OCI-LY7 (cell line): ENCODE measurements at regions not wholly inside any gene's neighbourhood (a gene's known extent, or its start where the extent isn't known, plus 50 kb on each side); places are given as distances from the start of the nearest gene placed in this dataset.

Experiments used
- BruUV-seq: library from RNA; stranded (reverse); fragments of 400-500 nt; replicated peaks from 2 replicates; lab custom pipeline; 2021; lab: Mats Ljungman, UMichigan
- CTCF ChIA-PET: fragments of 300-600 bp; sonication (Branson Sonifier 250); formaldehyde crosslinking; loops from one replicate; lab custom pipeline; 2022; ENCODE audit warnings: antibody characterized with exemption; ENCODE audit not compliant: unreplicated experiment; lab: Charles Lee
- POLR2A ChIA-PET: fragments of 300-600 bp; sonication (Branson Sonifier 250); formaldehyde crosslinking; loops from one replicate; lab custom pipeline; 2022; ENCODE audit warnings: antibody characterized with exemption; lab: Charles Lee
- DNase-seq: peaks from one replicate; pipeline ENCODE4 v3.0.0-alpha.2; 2015; ENCODE audit warnings: low spot score
- H2AFZ ChIP-seq: fragments of 200-600 bp; sonication (generic), shearing (Covaris generic); 2 replicates; pipeline ENCODE4 v1.6.1; 2014; ENCODE audit warnings: mild to moderate bottlenecking, antibody characterized with exemption, low read length, moderate library complexity
- H3K27ac ChIP-seq: fragments of 200-600 bp; sonication (generic); 2 replicates; pipeline ENCODE4 v1.5.1; 2014; ENCODE audit warnings: mixed run types, low read depth, mild to moderate bottlenecking, moderate library complexity, low read length, inconsistent platforms; ENCODE audit not compliant: poor library complexity, severe bottlenecking
- H3K36me3 ChIP-seq: fragments of 200-600 bp; sonication (generic); 2 replicates; pipeline ENCODE4 v1.6.1; 2014; ENCODE audit warnings: mild to moderate bottlenecking, antibody characterized with exemption, low read length, moderate library complexity, mixed read lengths; ENCODE audit not compliant: insufficient read depth
- H3K4me1 ChIP-seq: fragments of 200-600 bp; sonication (generic); 2 replicates; pipeline ENCODE4 v1.5.1; 2014; ENCODE audit warnings: mild to moderate bottlenecking, low read length; ENCODE audit not compliant: insufficient read depth, poor library complexity, severe bottlenecking
- H3K4me2 ChIP-seq: fragments of 200-600 bp; sonication (generic); 2 replicates; pipeline ENCODE4 v1.6.1; 2014; ENCODE audit warnings: mild to moderate bottlenecking, low read length
- H3K4me3 ChIP-seq: fragments of 200-600 bp; sonication (generic); 2 replicates; pipeline ENCODE4 v1.5.1; 2014; ENCODE audit warnings: mild to moderate bottlenecking, low read depth, low read length; ENCODE audit not compliant: poor library complexity, severe bottlenecking
- H3K79me2 ChIP-seq: fragments of 200-600 bp; sonication (generic); 2 replicates; pipeline ENCODE4 v1.6.1; 2016; ENCODE audit warnings: low read depth, mild to moderate bottlenecking, low read length, moderate library complexity, mixed read lengths; ENCODE audit not compliant: insufficient read depth
- H3K9me2 ChIP-seq: fragments of 200-600 bp; sonication (generic); 2 replicates; pipeline ENCODE4 v1.6.1; 2016; ENCODE audit warnings: mild to moderate bottlenecking, low read length, mixed read lengths; ENCODE audit not compliant: insufficient read depth
- H3K9me3 ChIP-seq: fragments of 200-600 bp; sonication (generic); 2 replicates; pipeline ENCODE4 v1.6.1; 2014; ENCODE audit warnings: mild to moderate bottlenecking, mixed run types, low read length, mixed read lengths
- H4K20me1 ChIP-seq: fragments of 200-600 bp; sonication (generic); 2 replicates; pipeline ENCODE4 v1.6.1; 2014; ENCODE audit warnings: mild to moderate bottlenecking, antibody characterized with exemption, low read length, moderate library complexity, mixed read lengths; ENCODE audit not compliant: insufficient read depth
- EZH2phosphoT487 ChIP-seq: fragments of 200-600 bp; sonication (generic); IDR thresholded peaks from 2 replicates; pipeline ENCODE4 v1.6.1; 2018; ENCODE audit warnings: low read depth, borderline replicate concordance, mild to moderate bottlenecking, mixed run types, antibody characterized with exemption, low read length, moderate library complexity, mixed read lengths
- intact Hi-C: fragments of 100-400 bp; cut with micrococcal nuclease; formaldehyde crosslinking; loops from one replicate; pipeline ENCODE4 v1.10.0; 2022; ENCODE audit not compliant: unreplicated experiment
- TF ChIP-seq, protein P1 (sequence below): fragments of 200-600 bp; sonication (generic); conservative IDR thresholded peaks from 2 replicates; pipeline ENCODE4 v1.5.1; 2014; ENCODE audit warnings: mild to moderate bottlenecking, antibody characterized with exemption, low read length, moderate library complexity, mixed read lengths

DNA sequence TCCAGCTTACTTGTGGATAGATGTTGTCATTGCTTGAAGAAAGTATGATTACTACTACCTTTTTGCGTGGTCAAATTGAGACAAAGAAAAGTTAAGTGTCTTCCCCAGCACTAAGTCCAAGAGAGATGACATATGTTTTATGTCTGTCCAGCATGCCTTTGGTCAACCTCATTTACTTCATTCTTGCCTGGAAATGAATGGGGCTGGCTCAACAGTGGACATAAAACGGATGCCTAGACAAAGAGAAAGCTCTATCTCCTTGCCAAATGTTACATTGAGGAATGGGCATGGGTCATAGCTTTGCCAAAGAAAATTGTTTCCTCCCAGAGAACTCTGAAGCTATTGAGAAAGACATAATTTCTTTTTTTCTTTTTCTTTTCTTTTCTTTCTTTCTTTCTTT, 82.4 kb upstream of the PLPPR4 start:
- no peak overlapping the region for H3K4me3 ChIP-seq
- DNase-seq: no peak
- no peaks in the 10 kb centered on the region for H3K79me2 ChIP-seq
- BruUV-seq: no TSS peak
- H2AFZ ChIP-seq: no peak overlapping the region
- H3K9me3 ChIP-seq: no peaks in the 10 kb centered on the region
- no peaks in the 10 kb centered on the region for H4K20me1 ChIP-seq
- intact Hi-C loops: no loop called here
- TF ChIP-seq EZH2phosphoT487: no peak
- no peaks in the 10 kb centered on the region for H3K9me2 ChIP-seq
- no peaks in the 10 kb centered on the region for H3K4me1 ChIP-seq
- no peak overlapping the region for H3K27ac ChIP-seq
- ChIA-PET POLR2A (interaction anchor here (0.5 to 0.7 kb wide), 3 partner anchors 26 to 52 kb away, joined by 3 to 6 read pairs (median 3); no protein-coding TSS in a partner anchor), CTCF (no interaction called here)
- H3K4me2 ChIP-seq: no peak overlapping the region
- H3K36me3 ChIP-seq: no peaks in the 10 kb centered on the region

DNA sequence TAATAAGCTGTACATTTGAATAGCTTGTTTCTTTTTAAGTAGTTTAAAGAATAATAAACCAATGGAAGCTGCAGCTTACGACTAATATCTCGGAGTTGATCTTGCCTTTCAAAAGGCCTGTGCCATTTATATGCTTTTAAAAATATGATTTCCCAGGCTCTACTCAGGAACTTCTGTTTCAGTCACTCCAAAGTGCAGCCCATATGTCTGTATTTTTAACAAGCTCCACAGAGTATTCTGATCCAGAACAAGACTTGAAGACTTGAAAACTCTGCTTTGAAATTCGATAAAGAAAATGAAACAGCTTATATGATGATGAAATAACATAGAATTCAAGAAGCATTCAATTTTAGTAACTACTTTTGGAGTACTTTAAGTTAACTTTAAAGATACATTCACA, 79.1 kb upstream of the PLPPR4 start:
- TF ChIP-seq, protein P1, sequence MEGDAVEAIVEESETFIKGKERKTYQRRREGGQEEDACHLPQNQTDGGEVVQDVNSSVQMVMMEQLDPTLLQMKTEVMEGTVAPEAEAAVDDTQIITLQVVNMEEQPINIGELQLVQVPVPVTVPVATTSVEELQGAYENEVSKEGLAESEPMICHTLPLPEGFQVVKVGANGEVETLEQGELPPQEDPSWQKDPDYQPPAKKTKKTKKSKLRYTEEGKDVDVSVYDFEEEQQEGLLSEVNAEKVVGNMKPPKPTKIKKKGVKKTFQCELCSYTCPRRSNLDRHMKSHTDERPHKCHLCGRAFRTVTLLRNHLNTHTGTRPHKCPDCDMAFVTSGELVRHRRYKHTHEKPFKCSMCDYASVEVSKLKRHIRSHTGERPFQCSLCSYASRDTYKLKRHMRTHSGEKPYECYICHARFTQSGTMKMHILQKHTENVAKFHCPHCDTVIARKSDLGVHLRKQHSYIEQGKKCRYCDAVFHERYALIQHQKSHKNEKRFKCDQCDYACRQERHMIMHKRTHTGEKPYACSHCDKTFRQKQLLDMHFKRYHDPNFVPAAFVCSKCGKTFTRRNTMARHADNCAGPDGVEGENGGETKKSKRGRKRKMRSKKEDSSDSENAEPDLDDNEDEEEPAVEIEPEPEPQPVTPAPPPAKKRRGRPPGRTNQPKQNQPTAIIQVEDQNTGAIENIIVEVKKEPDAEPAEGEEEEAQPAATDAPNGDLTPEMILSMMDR: no peak
- TF ChIP-seq EZH2phosphoT487: no peak

DNA sequence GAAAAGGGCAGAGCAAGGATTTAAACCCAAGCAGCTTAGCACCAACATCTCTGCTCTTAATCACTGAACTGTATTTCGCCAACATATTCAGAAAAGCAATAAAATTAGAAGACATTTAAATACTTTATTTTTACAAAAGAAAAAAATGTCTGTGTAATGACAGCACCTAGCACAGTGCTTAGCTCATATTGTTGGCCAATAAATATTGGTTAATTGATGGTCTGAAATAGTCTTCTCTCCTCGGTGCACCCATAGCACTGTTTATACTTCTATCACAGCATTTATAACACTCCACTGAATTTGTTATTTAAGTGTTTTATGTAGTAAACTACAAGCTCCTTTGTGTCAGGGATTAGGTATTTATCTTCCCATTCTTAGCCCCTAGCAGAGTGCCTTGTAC, 70.9 kb upstream of the PLPPR4 start:
- H3K27ac ChIP-seq: no peak overlapping the region
- intact Hi-C loops: no loop called here
- no peak overlapping the region for H3K4me3 ChIP-seq
- ChIA-PET CTCF (no interaction called here), POLR2A (interaction anchor here (0.7 kb wide), 1 partner anchor 169 kb away, joined by 4 read pairs; no protein-coding TSS in a partner anchor)
- H2AFZ ChIP-seq: no peak overlapping the region
- BruUV-seq: no TSS peak
- no peaks in the 10 kb centered on the region for H4K20me1 ChIP-seq
- H3K4me1 ChIP-seq: no peaks in the 10 kb centered on the region
- no peaks in the 10 kb centered on the region for H3K36me3 ChIP-seq
- H3K4me2 ChIP-seq: no peak overlapping the region
- H3K79me2 ChIP-seq: no peaks in the 10 kb centered on the region
- DNase-seq: no peak
- H3K9me2 ChIP-seq: no peaks in the 10 kb centered on the region
- TF ChIP-seq EZH2phosphoT487: no peak
- TF ChIP-seq, protein P1: no peak
- H3K9me3 ChIP-seq: no peaks in the 10 kb centered on the region

More for the DNA sequence above, 79.1 kb upstream of the PLPPR4 start:
- no TSS peak for BruUV-seq
- no peaks in the 10 kb centered on the region for H3K9me3 ChIP-seq
- no peaks in the 10 kb centered on the region for H3K4me1 ChIP-seq
- H3K9me2 ChIP-seq: no peaks in the 10 kb centered on the region
- no peak overlapping the region for H3K4me3 ChIP-seq
- H3K36me3 ChIP-seq: no peaks in the 10 kb centered on the region
- ChIA-PET CTCF (no interaction called here), POLR2A (interaction anchor here (1.1 kb wide), 1 partner anchor 10 kb away, joined by 4 read pairs; no protein-coding TSS in a partner anchor)
- no peak overlapping the region for H2AFZ ChIP-seq
- DNase-seq: no peak
- no peak overlapping the region for H3K27ac ChIP-seq
- no peaks in the 10 kb centered on the region for H3K79me2 ChIP-seq
- intact Hi-C loops: no loop called here
- H4K20me1 ChIP-seq: no peaks in the 10 kb centered on the region
- no peak overlapping the region for H3K4me2 ChIP-seq
